C4-2B (cell line): ENCODE measurements at regions not wholly inside any gene's neighbourhood (a gene's known extent, or its start where the extent isn't known, plus 50 kb on each side); places are given as distances from the start of the nearest gene placed in this dataset.

Experiments
- ZFX ChIP-seq: fragments of 450-650 bp; IDR thresholded peaks from 2 replicates; pipeline ENCODE4 v1.6.1; 2017
- TF ChIP-seq, protein P1 (sequence below): fragments of 450-650 bp; conservative IDR thresholded peaks from 2 replicates; pipeline ENCODE4 v1.5.1; 2017; ENCODE audit warnings: mild to moderate bottlenecking

DNA sequence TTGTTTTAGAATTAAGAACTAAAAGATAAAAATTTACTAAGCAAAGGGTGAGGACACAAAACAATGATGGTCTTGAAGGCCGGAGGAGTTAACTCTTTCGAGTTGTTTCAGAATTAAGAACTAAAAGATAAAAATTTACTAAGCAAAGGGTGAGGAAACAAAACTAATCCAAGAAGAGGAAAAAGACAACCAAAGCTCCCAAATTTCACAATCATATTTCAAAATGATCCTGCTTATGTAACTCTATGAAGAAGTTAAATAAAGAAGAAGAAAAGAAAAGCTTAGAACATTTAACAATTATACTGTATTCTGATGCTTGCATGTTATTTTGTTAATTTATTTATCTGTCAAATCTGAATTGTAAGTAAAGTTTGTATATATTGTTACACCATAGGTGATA is 154.8 kb upstream of the SLIT2 start:
- TF ChIP-seq, protein P1, sequence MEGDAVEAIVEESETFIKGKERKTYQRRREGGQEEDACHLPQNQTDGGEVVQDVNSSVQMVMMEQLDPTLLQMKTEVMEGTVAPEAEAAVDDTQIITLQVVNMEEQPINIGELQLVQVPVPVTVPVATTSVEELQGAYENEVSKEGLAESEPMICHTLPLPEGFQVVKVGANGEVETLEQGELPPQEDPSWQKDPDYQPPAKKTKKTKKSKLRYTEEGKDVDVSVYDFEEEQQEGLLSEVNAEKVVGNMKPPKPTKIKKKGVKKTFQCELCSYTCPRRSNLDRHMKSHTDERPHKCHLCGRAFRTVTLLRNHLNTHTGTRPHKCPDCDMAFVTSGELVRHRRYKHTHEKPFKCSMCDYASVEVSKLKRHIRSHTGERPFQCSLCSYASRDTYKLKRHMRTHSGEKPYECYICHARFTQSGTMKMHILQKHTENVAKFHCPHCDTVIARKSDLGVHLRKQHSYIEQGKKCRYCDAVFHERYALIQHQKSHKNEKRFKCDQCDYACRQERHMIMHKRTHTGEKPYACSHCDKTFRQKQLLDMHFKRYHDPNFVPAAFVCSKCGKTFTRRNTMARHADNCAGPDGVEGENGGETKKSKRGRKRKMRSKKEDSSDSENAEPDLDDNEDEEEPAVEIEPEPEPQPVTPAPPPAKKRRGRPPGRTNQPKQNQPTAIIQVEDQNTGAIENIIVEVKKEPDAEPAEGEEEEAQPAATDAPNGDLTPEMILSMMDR: no peak
- TF ChIP-seq ZFX: no peak
